WTC11 (cell line): ENCODE measurements at regions not wholly inside any gene's neighbourhood (a gene's known extent, or its start where the extent isn't known, plus 50 kb on each side); places are given as distances from the start of the nearest gene placed in this dataset.

Source experiments
- ATAC-seq: fragments of 200-7000 bp; cut with Tn5 transposase; 2 replicates; pipeline ENCODE4 v1.10.0; 2021; ENCODE audit warnings: mild to moderate bottlenecking, moderate library complexity
- CTCF ChIA-PET: fragments of 300-600 bp; sonication (Branson Sonifier 250); formaldehyde crosslinking; loops from one replicate; lab custom pipeline; 2021; ENCODE audit warnings: antibody characterized with exemption; lab: Charles Lee
- POLR2A ChIA-PET: fragments of 350-600 bp; sonication (Branson Sonifier 250); formaldehyde crosslinking; loops from one replicate; lab custom pipeline; 2021; ENCODE audit warnings: antibody characterized with exemption; lab: Charles Lee
- DNase-seq: peaks from one replicate; pipeline ENCODE4 v3.0.0; 2021; ENCODE audit warnings: low spot score
- H3K27ac Mint-ChIP-seq: 2 replicates; pipeline ENCODE4 v1.8.0; 2021; ENCODE audit warnings: mixed read lengths
- H3K27me3 Mint-ChIP-seq: 2 replicates; pipeline ENCODE4 v1.8.0; 2021; ENCODE audit warnings: low read depth, mild to moderate bottlenecking, moderate library complexity, mixed read lengths
- H3K36me3 Mint-ChIP-seq: 2 replicates; pipeline ENCODE4 v1.8.0; 2021; ENCODE audit warnings: mixed read lengths
- H3K4me1 Mint-ChIP-seq: 2 replicates; pipeline ENCODE4 v1.8.0; 2022; ENCODE audit warnings: mixed read lengths
- H3K4me3 Mint-ChIP-seq: 2 replicates; pipeline ENCODE4 v1.8.0; 2021; ENCODE audit warnings: mild to moderate bottlenecking, moderate library complexity, mixed read lengths
- H3K9me3 Mint-ChIP-seq: 2 replicates; pipeline ENCODE4 v1.8.0; 2021; ENCODE audit warnings: mixed read lengths
- AFF4 ChIP-seq: sonication (generic); formaldehyde crosslinking; IDR thresholded peaks from 2 replicates; pipeline ENCODE4 v1.8.1; 2023; ENCODE audit warnings: mild to moderate bottlenecking, missing genetic modification reagents, borderline replicate concordance
- ARID4B ChIP-seq: sonication (generic); formaldehyde crosslinking; IDR thresholded peaks from 2 replicates; pipeline ENCODE4 v1.8.0; 2023; ENCODE audit warnings: missing genetic modification reagents, mild to moderate bottlenecking, borderline replicate concordance
- FOXJ3 ChIP-seq: sonication (generic); formaldehyde crosslinking; IDR thresholded peaks from 2 replicates; pipeline ENCODE4 v1.9.0; 2021; ENCODE audit warnings: missing genetic modification reagents, mild to moderate bottlenecking, borderline replicate concordance
- FOXP4 ChIP-seq: sonication (generic); formaldehyde crosslinking; IDR thresholded peaks from 2 replicates; pipeline ENCODE4 v1.8.0; 2022; ENCODE audit warnings: mild to moderate bottlenecking, missing genetic modification reagents
- GRHL2 ChIP-seq: fragments of 250-450 bp; sonication (Bioruptor Pico); IDR thresholded peaks from 2 replicates; pipeline ENCODE4 v1.8.0; 2022; ENCODE audit warnings: mild to moderate bottlenecking, moderate library complexity; ENCODE audit not compliant: insufficient replicate concordance, severe bottlenecking
- MLX ChIP-seq: sonication (generic); formaldehyde crosslinking; IDR thresholded peaks from 2 replicates; pipeline ENCODE4 v1.8.1; 2023; ENCODE audit warnings: mild to moderate bottlenecking, missing genetic modification reagents, moderate library complexity
- NFE2L1 ChIP-seq: sonication (generic); formaldehyde crosslinking; IDR thresholded peaks from 2 replicates; pipeline ENCODE4 v1.8.1; 2023; ENCODE audit warnings: missing genetic modification reagents
- RELA ChIP-seq: sonication (generic); formaldehyde crosslinking; IDR thresholded peaks from 2 replicates; pipeline ENCODE4 v1.8.1; 2022; ENCODE audit warnings: missing genetic modification reagents, mild to moderate bottlenecking, borderline replicate concordance
- SP1 ChIP-seq: sonication (generic); formaldehyde crosslinking; conservative IDR thresholded peaks from 2 replicates; pipeline ENCODE4 v1.8.1; 2022; ENCODE audit warnings: missing genetic modification reagents
- TEAD1 ChIP-seq: sonication (generic); formaldehyde crosslinking; IDR thresholded peaks from 2 replicates; pipeline ENCODE4 v1.8.0; 2022; ENCODE audit warnings: mild to moderate bottlenecking, missing genetic modification reagents
- ZNF121 ChIP-seq: sonication (generic); formaldehyde crosslinking; IDR thresholded peaks from 2 replicates; pipeline ENCODE4 v1.8.0; 2023; ENCODE audit warnings: missing genetic modification reagents
- ZNF219 ChIP-seq: sonication (generic); formaldehyde crosslinking; IDR thresholded peaks from 2 replicates; pipeline ENCODE4 v1.8.0; 2023; ENCODE audit warnings: missing genetic modification reagents, mild to moderate bottlenecking, borderline replicate concordance
- ZNF532 ChIP-seq: fragments of 250-450 bp; sonication (Bioruptor Pico); IDR thresholded peaks from 2 replicates; pipeline ENCODE4 v1.9.0; 2021; ENCODE audit warnings: mild to moderate bottlenecking, borderline replicate concordance

- H3K4me3 Mint-ChIP-seq: no peak overlapping the region
- H3K4me1 Mint-ChIP-seq: peaks cover 29% of the 10 kb centered on the region
- ChIA-PET CTCF (no interaction called here), POLR2A (no interaction called here)
- ATAC-seq (no peak), DNase-seq (no peak)
- no peak for TF ChIP-seq ARID4B (CRISPR knock-in tag)
- TF ChIP-seq FOXP4 (CRISPR knock-in tag): no peak
- no peak for TF ChIP-seq MLX (CRISPR knock-in tag)
- TF ChIP-seq GRHL2: no peak
- no peak for TF ChIP-seq FOXJ3 (CRISPR knock-in tag)
- no peak for TF ChIP-seq ZNF121 (CRISPR knock-in tag)
- TF ChIP-seq TEAD1 (CRISPR knock-in tag): no peak
- TF ChIP-seq ZNF219: no peak
- TF ChIP-seq RELA (CRISPR knock-in tag): no peak
- no peak for TF ChIP-seq ZNF532 (CRISPR knock-in tag)
- H3K27me3 Mint-ChIP-seq: no peaks in the 10 kb centered on the region; the same call in 1 of the 2 replicates
- H3K27ac Mint-ChIP-seq: no peak overlapping the region
- peaks cover 8% of the 10 kb centered on the region; the same call in 1 of the 2 replicates for H3K9me3 Mint-ChIP-seq
- peaks cover 3% of the 10 kb centered on the region; the same call in 1 of the 2 replicates for H3K36me3 Mint-ChIP-seq
Observed at GRCh38 chr7:52450816-52451215, 584.6 kb upstream of the POM121L12 start.

- H3K27ac Mint-ChIP-seq: no peak overlapping the region; the same call in 1 of the 2 replicates
- no peak for ATAC-seq
- POLR2A ChIA-PET: no interaction called here
- TF ChIP-seq ARID4B (CRISPR knock-in tag) (no peak), AFF4 (no peak), NFE2L1 (CRISPR knock-in tag) (no peak), SP1 (CRISPR knock-in tag) (no peak)
Observed at GRCh38 chr7:52447581-52448180, 587.8 kb upstream of the POM121L12 start.

More at GRCh38 chr7:52447581-52448180, 587.8 kb upstream of the POM121L12 start:
- H3K9me3 Mint-ChIP-seq: peaks cover 18% of the 10 kb centered on the region
- DNase-seq: no peak
- H3K4me1 Mint-ChIP-seq: peaks cover 29% of the 10 kb centered on the region
- no peak overlapping the region for H3K4me3 Mint-ChIP-seq
- peaks cover 15% of the 10 kb centered on the region for H3K36me3 Mint-ChIP-seq
- CTCF ChIA-PET: no interaction called here
- H3K27me3 Mint-ChIP-seq: no peaks in the 10 kb centered on the region
